ENCODE measurements at regions not wholly inside any gene's neighbourhood (a gene's known extent, or its start where the extent isn't known, plus 50 kb on each side); places are given as distances from the start of the nearest gene placed in this dataset.
"Not testable (repeated sequence)": the region's sequence is repeated elsewhere in the genome, so short reads cannot be mapped to it uniquely, and the experiment has no call there.

DNA sequence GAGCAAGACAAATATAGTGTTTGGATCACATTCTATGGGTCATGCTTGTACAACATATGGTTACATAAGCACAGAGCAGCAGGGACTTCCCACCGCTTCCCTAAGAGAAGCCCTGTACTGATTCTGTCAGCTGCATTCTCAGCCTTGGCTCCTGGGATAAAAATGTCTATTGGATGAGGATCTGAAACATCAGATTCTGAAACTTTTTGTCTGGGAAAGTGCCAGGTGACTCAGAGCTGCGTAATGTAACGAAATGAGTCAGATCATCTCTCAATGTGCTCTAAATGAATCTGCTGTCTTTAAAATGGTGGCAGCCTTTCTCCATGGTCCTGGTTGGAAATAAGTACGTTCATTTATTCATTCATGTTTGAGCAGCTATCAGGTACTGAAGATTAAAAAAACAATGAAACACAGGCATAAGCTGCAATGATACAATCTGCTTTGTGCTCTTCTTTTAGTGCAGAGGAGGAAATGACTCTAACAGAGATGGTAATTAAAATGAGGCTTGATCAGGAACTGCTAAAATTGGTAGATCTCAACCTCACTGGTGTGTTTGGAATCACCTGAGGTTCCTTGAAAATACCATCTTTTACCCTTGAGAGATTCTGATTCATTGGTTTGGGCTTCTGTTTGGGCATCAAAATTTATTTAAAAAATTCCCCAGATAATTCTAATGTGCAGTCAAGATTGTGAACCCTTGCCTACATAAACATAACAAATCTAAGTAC is 99.1 kb upstream of the NAP1L1 start:
- DNase-seq (ENCODE audit: low read depth in 2 of 3, low spot score in 1 of 3), result peak; percentile 39 to 69 (median 47)

DNA sequence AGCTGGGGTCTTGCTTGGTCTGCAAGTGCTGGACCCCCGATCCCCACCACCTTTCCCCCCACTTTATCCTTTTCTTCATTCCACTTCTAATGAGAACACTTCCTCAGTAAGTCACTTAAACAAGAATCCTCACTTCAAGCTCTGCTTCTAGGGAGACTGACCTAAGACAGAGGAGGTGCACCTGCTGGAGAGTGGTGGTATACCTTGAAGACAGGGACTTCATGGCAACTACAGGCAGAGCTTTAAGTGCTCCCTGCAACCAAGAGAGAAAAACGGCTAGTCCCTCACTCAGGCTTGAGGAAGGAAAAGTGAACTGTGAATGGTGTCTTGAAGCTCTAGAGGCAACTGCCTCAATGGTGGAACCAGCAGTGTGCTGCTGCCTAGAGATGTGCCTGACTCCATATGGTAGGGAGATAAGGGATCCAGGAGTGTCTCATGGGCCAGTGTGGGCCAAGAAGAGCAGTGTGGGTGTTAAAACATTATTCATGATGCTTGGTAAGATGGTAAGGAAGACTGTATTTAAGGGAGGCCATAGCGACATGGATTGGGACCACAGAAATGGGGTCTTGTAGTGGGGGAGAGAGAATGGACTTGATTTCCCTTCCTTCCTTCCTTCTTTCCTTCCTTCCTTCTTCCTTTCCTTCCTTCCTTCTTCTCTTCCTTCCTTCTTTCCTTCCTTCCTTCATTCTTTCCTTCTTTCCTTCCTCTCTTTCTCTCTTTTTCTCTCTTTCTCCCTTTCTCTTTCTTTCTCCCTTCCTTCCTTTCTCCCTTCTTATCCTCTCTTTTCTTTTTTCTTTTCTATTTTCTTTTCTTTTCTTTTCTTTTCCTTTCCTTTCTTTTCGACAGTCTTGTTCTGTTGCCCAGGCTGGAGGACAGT is 96.2 kb upstream of the NAP1L1 start:
- no peak for DNase-seq (ENCODE audit: low read depth in 2 of 3, low spot score in 1 of 3)

DNA sequence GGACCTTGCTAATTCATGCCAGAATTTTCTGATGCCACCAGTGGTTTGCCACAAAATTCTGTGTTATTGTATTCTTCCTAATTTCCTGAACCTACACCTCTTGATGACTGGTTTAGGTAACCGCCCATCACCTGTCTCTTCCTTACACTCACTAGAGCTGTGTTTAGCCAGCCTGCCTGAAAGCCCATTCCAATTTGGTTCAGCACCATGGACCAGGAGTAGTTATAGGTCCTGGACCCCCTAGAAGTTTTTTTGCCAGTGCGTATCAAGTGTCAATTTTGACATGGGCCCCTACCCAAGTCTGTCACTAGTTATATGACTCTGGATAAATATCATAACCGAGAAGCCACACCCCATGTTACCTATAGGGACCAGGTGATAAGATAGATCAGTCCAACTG is 94.0 kb upstream of the NAP1L1 start:
- DNase-seq (ENCODE audit: low read depth in 2 of 3, low spot score in 1 of 3), result no peak

DNA sequence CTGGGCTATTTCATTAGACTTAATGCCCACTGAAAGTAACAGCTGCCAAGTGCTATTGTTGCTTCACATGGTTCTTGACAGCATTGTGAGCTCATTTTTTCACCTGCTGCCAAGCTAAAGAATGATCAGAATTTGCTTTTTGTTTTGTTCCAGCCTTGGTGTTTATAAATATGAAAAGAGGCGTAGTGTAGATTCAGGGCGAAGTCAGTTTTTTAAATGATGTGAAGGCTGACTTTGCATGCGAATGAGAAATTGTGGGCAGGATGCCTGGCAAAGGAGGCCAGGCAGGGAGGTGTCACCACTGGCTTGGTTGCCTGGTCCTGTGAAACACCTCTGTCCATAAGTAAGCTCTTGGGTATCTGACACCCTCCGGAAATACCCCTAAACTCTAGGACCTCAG is 93.3 kb upstream of the NAP1L1 start:
- DNase-seq (ENCODE audit: low read depth in 2 of 3, low spot score in 1 of 3), result no peak

DNA sequence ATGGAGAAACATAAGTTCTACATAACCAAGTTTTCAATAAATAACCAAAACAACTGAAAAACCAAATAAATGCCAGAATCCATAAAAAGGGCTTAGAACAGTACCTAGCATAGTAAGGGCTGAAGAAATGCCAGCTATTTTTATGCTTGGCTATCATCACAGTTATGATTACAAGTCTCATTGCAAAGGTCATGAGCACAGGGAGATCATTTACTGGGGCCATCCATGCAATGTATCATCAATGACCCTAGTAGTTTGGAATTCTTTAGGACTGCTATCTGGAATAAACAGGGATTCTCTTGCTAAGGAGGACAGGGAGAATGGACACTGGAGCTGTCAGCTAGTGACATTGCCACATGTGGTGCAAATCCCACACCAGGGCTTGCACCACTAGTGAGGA is 92.5 kb upstream of the NAP1L1 start:
- no peak for DNase-seq (ENCODE audit: low read depth in 2 of 3, low spot score in 1 of 3)

DNA sequence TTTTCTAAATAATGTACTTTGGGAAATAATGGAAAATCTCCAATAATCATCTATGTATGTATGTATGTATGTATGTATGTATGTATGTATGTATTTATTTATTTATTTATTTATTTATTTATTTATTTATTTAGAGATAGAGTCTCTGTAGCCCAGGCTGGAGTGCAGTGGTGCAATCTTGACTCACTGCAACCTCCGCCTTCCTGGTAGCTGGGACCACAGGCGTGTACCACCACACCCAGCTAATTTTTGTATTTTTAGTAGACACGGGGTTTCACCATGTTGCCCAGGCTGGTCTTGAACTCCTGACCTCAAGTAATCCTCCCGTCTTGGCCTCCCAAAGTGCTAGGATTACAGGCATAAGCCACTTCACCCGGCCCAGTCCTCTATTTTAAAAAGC is 91.5 kb upstream of the NAP1L1 start:
- DNase-seq (ENCODE audit: low read depth in 2 of 3, low spot score in 1 of 3), result not testable (repeated sequence)

DNA sequence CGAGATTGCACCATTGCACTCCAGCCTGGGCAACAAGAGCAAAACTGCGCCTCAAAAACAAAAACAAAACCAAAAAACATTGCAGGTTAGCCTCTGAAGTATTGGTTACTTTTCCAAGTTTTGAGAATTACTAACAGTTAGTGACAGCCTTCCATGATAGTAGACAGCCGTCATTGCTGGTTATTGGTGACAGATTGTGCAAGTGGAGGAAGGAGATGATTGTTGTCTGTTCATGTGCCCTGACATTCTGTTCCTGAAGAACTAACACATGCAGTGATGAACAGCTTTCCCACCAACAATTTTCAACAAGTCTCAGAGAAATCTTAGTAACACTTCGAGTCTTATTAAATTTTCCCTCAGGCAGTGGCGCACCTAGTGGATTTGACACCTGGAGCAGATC is 89.3 kb upstream of the NAP1L1 start:
- no peak for DNase-seq (ENCODE audit: low read depth in 2 of 3, low spot score in 1 of 3)

DNA sequence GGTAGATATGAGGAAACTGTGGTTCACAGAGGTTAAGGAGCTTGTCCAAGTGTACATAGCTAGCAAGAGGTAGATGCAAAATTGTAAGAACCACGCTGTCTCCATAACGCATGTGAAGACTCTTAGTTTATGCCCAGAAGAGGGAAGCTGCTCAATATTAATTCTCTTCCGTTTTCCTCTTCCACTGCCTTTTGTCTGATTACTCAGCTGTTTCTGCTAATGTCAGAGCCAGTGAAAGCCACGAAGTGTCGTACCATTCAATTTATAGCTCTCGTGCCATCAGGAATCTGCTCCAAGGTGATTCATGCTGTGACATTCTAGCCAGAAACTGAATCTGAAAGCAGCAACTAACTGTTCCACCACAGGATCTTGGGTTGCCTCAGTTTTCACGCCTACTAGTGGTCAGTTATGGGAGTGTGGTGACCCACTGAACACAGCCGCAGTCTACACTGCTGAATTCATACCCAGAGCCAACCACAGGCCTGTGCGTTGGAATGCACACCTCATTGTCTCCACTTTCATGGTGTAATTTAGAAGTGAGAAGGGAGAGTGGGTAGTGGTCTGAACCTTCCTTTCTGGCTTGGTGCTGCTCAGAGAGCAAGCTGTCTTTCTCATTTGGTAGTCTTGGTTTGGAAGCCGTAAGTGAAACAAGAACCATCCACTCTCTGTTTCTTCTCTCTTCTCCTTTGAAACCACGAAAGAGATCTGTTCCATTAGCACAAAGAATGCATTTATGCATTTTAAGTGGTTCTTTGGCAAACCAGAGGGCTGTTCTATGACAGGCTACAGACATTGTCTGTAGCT is 74.2 kb upstream of the NAP1L1 start:
- peak; percentile 78 to 83 (median 82) for DNase-seq (ENCODE audit: low read depth in 2 of 3, low spot score in 1 of 3)

DNA sequence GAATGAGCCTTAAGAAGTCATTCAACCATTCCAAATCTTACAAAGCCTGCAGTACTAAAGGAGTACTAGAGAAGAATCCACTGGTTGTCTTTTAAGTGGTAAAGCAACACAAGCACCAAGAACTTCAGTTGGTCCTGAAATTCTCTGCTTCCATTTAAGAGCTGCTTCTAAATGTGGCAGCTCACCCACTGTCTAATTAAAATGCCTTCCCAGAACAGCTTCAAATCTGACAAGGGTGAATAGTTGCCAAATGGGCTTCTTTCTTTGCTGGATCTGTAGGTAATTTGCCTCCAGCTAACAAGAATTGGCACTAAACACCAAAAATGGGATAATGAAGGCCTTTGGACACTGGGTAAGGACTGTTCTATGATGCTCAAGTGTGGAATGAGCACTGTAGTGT is 72.2 kb upstream of the NAP1L1 start:
- DNase-seq (ENCODE audit: low read depth in 2 of 3, low spot score in 1 of 3), result no peak

DNA sequence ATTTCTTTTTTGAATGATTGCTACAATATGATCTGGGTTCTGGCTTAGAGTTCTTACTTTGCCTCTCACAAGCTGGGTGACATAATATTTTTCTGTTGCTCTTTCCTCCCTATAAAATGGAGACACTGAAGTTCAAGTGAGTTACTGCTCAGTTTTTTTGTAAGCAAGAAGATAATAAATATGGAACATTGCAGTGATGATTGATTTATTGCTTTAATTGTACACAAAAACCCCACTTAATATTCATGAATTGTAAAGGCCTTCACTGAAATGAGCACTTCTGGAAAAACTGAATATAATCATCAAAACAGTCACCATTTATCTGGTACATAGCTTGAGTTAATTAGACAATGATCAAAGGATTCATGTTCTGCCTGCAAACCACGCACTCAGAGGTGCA is 71.8 kb upstream of the NAP1L1 start:
- no peak for DNase-seq (ENCODE audit: low read depth in 2 of 3, low spot score in 1 of 3)

DNA sequence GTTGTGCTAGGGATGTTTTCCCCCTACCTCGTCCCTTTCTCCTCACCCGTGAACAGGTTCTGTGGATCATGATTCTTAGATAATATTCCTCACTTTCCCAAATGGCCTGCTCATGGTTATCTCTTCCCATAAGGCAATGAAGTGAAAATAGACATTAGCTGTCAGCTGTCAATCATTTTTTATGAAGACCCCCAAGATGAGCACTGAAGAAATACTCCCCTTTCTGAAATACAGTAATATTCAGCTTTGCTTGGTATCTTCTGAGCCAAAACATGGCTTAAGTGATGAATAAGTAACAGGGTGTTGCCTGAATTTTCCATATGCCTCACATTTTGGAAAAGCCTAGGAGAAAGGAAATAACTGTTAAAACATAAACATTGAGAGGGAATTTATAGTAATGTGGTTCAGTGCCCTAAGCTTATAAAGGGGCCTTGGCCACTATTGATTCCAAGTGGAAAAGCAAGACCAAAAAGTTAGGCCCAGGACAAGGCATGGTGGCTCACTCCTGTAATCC is 70.7 kb upstream of the NAP1L1 start:
- DNase-seq (ENCODE audit: low read depth in 2 of 3, low spot score in 1 of 3), result no peak

DNA sequence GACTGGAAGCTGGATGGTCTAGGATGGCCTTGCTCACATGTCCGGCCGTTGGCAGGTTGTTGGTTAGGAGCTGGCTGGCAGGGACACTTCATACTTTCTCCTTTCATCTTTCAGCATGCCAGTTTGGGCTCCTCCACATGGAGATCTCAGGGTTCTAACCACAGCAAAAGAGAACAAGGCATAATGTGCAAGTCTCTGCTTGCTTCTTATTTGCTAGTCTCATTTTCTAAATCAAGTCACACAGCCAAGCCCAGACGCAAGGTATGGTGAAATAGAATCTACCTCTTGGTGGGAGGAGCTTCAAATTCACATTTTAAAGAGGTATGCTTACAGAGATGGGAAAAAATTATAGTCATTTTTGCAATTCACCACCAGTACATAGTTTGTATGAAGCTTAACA is 69.1 kb upstream of the NAP1L1 start:
- DNase-seq (ENCODE audit: low read depth in 2 of 3, low spot score in 1 of 3), result no peak

DNA sequence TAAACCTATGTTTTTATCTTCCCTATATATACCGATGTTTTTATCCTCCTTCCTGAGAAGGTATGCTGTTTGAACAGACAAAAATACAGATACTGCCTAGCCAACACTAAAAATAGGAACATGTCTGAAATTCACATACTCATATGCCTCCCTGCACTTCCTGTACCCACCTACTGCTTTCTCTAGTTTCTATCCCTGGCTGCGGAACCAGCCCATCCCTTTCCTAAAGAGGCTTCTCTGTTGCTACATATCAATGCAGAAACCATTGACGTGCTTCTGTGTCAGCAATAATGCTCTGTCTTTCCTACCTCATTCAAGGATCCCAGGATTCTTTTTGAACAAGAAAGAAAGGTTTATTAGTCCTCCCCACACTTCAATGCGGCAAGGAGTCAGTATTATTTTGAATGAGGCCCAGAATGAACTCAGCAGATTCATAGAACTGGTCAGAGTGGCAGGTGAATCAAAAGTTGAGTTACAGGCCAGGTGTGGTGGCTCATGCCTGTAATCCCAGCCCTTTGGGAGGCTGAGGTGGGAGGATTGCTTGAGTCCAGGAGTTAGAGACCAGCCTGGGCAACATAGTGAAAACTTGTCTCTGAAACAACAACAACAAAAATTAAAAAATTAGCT is 67.8 kb upstream of the NAP1L1 start:
- DNase-seq (ENCODE audit: low read depth in 2 of 3, low spot score in 1 of 3), result no peak

DNA sequence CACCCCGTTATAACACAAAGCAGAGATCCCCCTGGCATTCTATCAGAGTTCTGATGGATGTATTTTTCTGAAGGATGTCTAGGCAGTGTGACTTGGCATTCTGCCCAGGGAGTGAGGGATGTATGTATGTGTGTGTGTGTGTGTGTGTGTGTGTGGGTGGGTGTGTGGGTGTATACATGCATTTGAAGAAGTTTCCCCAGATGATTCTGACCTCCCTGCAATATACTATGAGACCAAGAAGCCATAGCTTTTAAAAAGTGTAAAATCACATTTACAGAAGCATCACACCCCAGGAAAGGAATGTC is 59.7 kb upstream of the NAP1L1 start:
- DNase-seq (ENCODE audit: low read depth in 2 of 3, low spot score in 1 of 3), result peak in 1 of 3 donors; percentile 11

DNA sequence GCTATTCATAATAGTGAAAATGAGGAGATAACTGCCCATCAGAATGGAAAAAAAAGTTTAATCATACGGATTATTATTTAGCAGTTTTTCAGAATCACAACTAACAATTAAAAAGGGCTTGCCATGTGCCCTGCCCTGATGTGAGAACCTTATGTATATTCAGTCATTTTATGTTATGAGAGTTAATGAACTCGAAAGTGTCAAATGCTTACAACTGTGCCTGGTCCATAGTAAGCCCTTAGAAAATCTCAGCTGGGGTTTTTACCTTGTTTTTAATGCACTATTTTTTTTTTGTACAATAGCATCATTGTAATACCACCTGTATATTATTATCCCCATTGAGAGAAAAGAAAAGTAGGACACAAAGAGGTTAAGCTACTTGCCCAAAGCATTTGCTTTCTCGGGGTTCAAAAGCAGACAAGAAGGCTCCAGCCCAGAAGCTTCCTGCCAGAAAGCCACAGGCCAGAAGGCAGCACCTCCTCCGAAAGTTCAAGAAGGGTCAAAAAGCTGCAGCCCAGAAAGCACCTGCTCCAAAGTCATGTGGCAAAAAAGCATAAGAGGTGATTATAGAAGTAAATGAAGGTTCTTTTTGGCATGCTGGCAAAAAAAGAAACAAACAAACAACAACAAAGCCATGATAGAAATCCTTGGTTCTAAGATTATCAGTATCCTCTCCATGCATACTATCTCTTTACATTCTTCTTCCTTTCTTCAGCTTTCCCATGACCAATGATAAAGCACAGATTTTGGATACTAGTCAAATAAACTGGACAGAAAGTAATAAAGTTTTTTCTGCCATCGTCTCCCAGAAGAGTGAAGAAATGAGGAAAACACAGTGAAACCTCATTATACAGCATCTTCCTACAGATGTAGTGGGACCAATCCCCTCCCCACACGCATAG is 59.1 kb upstream of the NAP1L1 start:
- DNase-seq (ENCODE audit: low read depth in 2 of 3, low spot score in 1 of 3), result no peak

DNA sequence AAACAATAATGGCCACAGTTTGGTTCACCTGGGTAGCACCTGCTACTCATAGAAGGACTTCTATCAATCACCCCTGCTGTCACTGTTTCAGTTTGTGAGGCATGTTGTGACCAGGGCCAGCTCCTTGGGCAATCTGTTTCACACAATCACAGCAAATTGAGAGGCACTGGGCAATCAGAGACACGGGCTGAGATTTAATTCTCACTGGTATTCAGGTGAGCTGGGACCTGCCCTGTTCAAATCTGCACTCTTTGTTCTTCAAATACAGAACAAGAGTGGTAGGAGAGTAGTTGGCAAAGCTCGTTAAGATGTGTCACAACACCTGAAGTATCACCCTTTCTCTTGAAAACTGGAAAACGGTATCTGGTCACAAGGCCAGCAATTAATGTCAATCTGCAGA is 57.8 kb upstream of the NAP1L1 start:
- no peak for DNase-seq (ENCODE audit: low read depth in 2 of 3, low spot score in 1 of 3)

DNA sequence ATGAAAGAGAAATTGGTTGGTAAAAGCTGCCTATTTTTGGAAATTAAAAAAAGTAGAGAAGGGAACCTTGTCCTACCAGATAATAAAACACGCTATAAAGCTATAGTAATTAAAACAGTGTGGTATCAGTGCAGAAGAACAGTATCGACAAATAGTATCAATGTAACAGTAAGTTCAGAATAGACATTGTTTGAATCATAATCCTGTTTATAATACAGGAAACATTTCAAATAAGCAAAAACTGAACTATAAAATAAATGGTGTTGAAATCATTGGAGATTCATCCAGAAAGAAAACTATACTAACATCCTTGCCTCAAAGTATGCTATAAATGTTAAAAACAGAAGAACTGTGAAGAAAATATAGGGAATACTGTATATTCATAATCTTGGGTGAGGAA is 54.2 kb upstream of the NAP1L1 start:
- DNase-seq (ENCODE audit: low read depth in 2 of 3, low spot score in 1 of 3), result no peak

DNA sequence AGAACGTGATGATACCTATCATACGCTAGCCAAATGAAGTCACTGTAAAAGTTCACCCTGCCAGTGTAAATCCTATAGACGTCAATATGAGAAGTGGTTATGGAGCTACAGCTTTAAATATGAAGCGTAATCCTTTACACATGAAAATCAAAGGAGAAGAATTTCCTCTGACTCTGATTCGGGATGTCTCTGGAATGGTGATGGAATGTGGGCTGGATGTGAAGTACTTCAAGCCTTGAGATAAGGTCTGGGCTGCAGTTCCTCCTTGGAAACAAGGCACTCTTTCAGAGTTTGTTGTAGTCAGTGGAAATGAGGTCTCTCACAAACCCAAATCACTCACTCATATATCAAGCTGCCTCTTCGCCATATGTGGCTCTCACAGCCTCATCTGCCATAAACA is 53.1 kb upstream of the NAP1L1 start:
- DNase-seq (ENCODE audit: low read depth in 2 of 3, low spot score in 1 of 3), result no peak

DNA sequence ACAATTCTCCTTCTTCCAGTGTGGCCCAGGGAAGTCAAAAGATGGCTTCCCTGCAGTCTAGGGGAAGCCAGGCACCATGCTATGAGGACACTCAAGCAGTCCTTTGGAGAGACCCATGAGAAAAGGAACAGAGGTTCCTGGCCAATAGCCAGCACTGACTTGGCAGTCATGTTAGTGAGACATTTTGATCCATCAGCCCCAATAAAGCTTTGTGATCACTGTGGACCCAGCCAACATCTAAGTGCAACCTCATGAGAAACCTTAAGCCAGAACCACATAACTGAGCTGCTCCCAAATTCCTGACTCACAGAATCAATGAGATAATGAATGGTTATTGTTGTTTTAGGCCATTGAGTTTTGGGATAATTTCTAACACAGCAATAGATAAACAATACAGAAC is 51.0 kb upstream of the NAP1L1 start:
- DNase-seq (ENCODE audit: low read depth in 2 of 3, low spot score in 1 of 3), result no peak
